HFFc6 (cell line): ENCODE measurements at regions not wholly inside any gene's neighbourhood (a gene's known extent, or its start where the extent isn't known, plus 50 kb on each side); places are given as distances from the start of the nearest gene placed in this dataset.

ENCODE experiments used
- DNase-seq: peaks from one replicate; pipeline ENCODE4 v3.0.0-alpha.2; 2018
- H3K27ac Mint-ChIP-seq: 2 replicates; pipeline ENCODE4 v1.8.0; 2020; ENCODE audit warnings: mild to moderate bottlenecking, mixed read lengths
- H3K27me3 Mint-ChIP-seq: 2 replicates; pipeline ENCODE4 v1.8.0; 2021; ENCODE audit warnings: mild to moderate bottlenecking, moderate library complexity, mixed read lengths; ENCODE audit not compliant: insufficient read depth
- H3K36me3 Mint-ChIP-seq: 2 replicates; pipeline ENCODE4 v1.8.0; 2021; ENCODE audit warnings: low read depth, mixed read lengths
- H3K4me1 Mint-ChIP-seq: 2 replicates; pipeline ENCODE4 v1.8.0; 2020; ENCODE audit warnings: low read depth, mixed read lengths
- H3K4me3 Mint-ChIP-seq: 2 replicates; pipeline ENCODE4 v1.8.0; 2020; ENCODE audit warnings: mild to moderate bottlenecking, moderate library complexity, mixed read lengths
- H3K9me3 Mint-ChIP-seq: 2 replicates; pipeline ENCODE4 v1.8.0; 2020; ENCODE audit warnings: mild to moderate bottlenecking, mixed read lengths
- TF ChIP-seq, protein P1 (sequence below): fragments of 200-600 bp; sonication (generic); IDR thresholded peaks from 2 replicates; pipeline ENCODE4 v1.5.0; 2021; ENCODE audit warnings: antibody characterized with exemption, mild to moderate bottlenecking

DNA sequence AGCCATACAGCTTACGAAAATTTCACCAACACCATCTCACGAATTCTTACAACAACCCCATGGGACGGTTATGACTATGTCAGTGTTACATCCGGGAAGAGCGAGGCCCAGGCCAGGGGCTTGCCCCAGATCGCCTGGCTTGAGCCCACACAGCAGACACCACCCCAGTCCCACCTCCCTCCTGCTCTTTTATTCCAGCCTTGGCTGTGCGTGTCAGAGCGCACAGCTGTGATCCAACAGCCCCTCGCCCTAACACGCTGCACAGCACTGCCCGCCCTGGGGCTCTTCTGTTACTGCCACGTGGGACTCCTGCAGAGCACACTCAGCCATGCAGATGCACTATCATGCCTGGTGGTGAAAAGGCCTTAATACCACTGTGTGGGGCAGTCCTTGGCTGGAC lies 127.9 kb downstream of the ENGASE start:
- DNase-seq = no peak
- TF ChIP-seq, protein P1, sequence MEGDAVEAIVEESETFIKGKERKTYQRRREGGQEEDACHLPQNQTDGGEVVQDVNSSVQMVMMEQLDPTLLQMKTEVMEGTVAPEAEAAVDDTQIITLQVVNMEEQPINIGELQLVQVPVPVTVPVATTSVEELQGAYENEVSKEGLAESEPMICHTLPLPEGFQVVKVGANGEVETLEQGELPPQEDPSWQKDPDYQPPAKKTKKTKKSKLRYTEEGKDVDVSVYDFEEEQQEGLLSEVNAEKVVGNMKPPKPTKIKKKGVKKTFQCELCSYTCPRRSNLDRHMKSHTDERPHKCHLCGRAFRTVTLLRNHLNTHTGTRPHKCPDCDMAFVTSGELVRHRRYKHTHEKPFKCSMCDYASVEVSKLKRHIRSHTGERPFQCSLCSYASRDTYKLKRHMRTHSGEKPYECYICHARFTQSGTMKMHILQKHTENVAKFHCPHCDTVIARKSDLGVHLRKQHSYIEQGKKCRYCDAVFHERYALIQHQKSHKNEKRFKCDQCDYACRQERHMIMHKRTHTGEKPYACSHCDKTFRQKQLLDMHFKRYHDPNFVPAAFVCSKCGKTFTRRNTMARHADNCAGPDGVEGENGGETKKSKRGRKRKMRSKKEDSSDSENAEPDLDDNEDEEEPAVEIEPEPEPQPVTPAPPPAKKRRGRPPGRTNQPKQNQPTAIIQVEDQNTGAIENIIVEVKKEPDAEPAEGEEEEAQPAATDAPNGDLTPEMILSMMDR = no peak
- Mint-ChIP-seq H3K36me3 (no peaks in the 10 kb centered on the region), H3K4me3 (no peak overlapping the region), H3K9me3 (no peaks in the 10 kb centered on the region), H3K4me1 (peaks cover 12% of the 10 kb centered on the region), H3K27me3 (peaks cover 21% of the 10 kb centered on the region), H3K27ac (no peak overlapping the region)

DNA sequence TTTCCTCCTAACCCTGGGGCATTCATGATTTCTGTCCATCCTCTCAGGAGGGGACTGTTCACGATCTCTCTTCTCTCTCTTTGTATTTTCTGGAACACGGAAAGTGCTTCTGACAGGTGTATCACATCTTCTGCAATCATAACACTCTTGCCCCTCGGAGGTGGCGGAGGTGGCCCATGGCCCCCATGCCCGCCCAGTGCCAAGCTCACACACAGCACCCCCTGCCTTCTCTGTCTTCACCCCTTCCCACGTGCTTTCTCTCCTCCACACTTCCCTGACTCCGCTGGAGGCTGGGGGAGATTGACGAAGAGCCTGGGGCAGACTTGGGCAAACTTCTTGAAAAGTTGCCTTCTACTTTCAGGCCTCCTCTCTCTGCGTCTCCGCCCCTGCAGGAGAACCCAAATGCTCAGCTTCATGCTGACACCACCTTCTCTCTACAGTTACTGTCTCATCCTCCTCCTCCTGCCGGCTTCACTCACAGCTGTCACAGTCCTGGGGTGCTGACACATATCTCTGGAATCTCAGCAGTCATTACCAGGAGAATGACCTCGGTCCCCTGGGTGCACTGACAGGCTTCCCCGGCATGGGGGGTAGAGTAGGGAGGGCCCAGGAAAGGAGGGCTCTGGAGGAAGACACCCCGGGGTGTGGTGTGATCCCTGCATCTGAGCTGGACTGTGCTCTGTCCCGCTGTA lies 127.1 kb downstream of the ENGASE start:
- TF ChIP-seq, protein P1 = no peak
- Mint-ChIP-seq H3K27ac (no peak overlapping the region), H3K4me1 (peaks cover 12% of the 10 kb centered on the region), H3K4me3 (no peak overlapping the region), H3K27me3 (peaks cover 28% of the 10 kb centered on the region), H3K9me3 (no peaks in the 10 kb centered on the region), H3K36me3 (no peaks in the 10 kb centered on the region)
- peak; percentile 11 for DNase-seq

DNA sequence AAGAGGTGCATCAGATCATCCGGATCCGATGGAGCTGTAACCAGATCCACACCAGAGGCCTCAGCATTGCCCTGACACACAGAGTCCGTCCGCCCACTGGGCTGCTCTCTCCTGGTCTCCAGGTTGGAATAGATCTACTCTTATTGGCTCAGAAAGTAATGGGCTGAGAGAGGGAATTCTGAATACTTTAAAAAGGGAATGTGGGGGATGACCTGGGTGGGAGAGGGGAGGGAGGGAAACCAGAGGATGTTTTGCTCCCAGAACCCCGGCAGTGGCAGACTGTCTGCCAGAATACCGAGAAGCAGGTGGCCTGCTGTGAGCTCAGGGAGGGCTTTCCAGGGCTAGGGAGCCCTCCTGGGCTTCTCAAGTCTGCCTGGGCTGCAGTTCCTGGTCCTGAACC lies 126.5 kb downstream of the ENGASE start:
- TF ChIP-seq, protein P1 = no peak
- H3K4me3 Mint-ChIP-seq = no peak overlapping the region
- H3K9me3 Mint-ChIP-seq = no peaks in the 10 kb centered on the region
- no peaks in the 10 kb centered on the region for H3K36me3 Mint-ChIP-seq
- H3K27me3 Mint-ChIP-seq = peaks cover 33% of the 10 kb centered on the region
- peaks cover 12% of the 10 kb centered on the region for H3K4me1 Mint-ChIP-seq
- DNase-seq = no peak
- no peak overlapping the region for H3K27ac Mint-ChIP-seq

DNA sequence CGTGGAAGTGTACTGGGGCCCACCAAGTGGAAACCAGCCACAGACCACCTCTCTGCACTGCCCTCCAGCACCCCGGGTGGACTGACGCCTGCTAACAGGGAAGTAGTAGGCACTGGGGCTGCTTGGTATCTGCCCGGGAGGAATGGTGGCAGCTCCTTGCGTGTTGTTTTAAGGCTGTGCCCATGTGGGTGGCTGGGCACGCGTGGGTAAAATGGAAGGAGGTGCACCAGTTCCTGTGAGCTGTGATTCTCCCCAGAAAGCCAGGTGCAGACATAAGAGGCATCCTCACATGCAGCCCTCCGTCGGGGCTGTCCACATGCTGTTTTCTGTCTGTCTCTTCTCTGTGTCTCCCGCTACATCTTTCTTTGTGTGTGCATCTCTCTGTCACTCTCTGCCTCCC lies 122.3 kb downstream of the ENGASE start:
- Mint-ChIP-seq H3K9me3 (no peaks in the 10 kb centered on the region), H3K36me3 (no peaks in the 10 kb centered on the region), H3K4me3 (no peak overlapping the region), H3K27ac (no peak overlapping the region), H3K27me3 (peaks cover 49% of the 10 kb centered on the region), H3K4me1 (peaks cover 5% of the 10 kb centered on the region)
- TF ChIP-seq, protein P1 = no peak
- no peak for DNase-seq

DNA sequence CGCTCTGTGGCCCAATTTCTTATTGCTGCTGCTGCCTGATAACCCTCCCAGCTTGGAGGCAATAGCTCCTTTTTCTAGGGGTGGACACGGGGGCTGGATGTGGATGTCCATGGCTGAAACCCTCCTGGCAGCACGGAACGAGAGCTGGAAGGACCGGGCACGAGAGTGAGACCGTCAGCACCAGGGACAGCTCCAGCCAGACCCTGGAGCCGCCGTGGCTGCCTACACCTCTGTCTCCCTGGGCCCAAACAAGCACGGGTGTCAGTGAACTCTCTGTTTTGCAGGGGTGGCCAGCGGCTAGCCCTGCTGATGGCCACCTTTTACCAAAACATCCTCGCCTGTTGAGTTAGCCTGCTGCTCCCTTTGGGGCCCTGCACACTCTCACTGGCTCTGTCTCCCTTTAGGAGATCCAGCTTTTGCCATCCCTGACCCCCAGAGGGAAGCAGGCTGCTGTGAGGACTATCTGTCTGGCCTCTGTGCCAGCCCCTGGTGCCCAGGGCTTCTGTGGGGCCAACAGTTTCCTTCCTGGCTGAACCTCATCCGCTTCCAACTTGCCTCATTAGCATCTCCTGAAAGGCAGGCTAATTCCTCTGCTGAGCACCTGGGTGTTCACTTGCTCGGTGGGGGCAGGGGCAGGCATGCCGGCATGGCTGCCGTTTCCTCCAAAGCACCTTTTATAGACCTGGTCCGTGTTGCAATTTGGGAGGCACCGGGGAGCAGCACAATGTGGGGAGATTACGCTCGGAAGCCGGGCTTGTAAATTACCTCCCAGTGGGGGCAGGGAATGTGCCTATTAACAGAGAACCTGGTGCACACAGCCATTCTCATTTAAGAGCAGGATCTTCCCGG lies 118.1 kb downstream of the ENGASE start:
- TF ChIP-seq, protein P1 = no peak
- Mint-ChIP-seq H3K27me3 (peaks cover 60% of the 10 kb centered on the region), H3K27ac (no peak overlapping the region), H3K36me3 (no peaks in the 10 kb centered on the region), H3K4me1 (no peaks in the 10 kb centered on the region), H3K4me3 (no peak overlapping the region), H3K9me3 (no peaks in the 10 kb centered on the region)
- DNase-seq = peak; percentile 7
